MG63 (cell line): ENCODE measurements at regions not wholly inside any gene's neighbourhood (a gene's known extent, or its start where the extent isn't known, plus 50 kb on each side); places are given as distances from the start of the nearest gene placed in this dataset.

Experiments
- DNase-seq: peaks from one replicate; pipeline ENCODE4 v3.0.0-alpha.2; 2020
- H3K27me3 ChIP-seq: fragments of 250-450 bp; sonication (Bioruptor Pico); 2 replicates; pipeline ENCODE4 v1.5.1; 2020; ENCODE audit warnings: mild to moderate bottlenecking, moderate library complexity
- H3K36me3 ChIP-seq: fragments of 250-450 bp; sonication (Bioruptor Pico); 2 replicates; pipeline ENCODE4 v1.5.1; 2020; ENCODE audit warnings: mild to moderate bottlenecking, moderate library complexity
- H3K4me3 ChIP-seq: fragments of 250-450 bp; sonication (Bioruptor Pico); 2 replicates; pipeline ENCODE4 v1.5.1; 2020; ENCODE audit warnings: mild to moderate bottlenecking, moderate library complexity
- H3K9me3 ChIP-seq: fragments of 250-450 bp; sonication (Bioruptor Pico); 2 replicates; pipeline ENCODE4 v1.5.1; 2020; ENCODE audit warnings: mild to moderate bottlenecking, moderate library complexity

DNA sequence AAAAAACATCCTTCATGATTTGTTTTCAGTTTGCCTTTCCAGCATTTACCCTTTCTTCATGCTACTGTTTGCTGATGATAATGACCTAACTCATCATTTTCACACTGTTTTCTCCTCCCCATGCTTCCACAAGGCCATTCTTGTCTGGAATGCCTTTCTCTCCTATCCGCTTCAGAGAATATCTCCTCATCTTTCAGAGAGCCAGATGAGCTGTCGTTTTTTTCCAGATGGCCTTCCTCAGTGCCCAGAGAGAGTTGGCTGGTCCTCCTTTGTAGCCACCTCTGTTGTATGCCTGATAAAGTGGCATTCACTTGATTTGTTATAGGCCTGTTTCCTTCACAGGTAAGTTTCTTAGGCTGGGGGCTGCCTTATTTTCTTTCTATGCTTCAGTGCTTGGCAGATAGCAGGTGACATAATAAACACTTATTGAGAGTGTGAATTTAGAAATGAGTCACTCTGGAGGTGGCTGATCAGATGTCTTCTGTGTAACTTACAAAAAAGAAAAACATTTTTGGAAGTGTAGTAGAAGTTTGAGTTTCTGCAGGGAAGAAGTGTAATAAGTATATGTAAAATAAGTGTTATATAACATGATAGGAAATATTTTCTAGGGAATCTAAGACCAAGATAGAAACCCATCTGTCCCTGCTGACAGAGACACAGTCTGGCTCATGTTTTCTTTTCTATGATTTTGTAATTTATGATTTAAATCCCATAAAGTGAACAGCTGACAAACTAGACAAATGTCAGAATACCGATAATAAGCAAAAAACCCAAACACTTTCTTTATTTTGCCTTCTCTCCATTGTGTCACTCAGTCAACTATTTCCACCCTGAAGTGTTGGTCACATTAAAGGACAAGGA is 174.5 kb downstream of the DACT1 start:
- H3K27me3 ChIP-seq: no peaks in the 10 kb centered on the region
- H3K4me3 ChIP-seq: no peak overlapping the region
- no peaks in the 10 kb centered on the region for H3K36me3 ChIP-seq
- H3K9me3 ChIP-seq: no peaks in the 10 kb centered on the region
- DNase-seq: no peak

DNA sequence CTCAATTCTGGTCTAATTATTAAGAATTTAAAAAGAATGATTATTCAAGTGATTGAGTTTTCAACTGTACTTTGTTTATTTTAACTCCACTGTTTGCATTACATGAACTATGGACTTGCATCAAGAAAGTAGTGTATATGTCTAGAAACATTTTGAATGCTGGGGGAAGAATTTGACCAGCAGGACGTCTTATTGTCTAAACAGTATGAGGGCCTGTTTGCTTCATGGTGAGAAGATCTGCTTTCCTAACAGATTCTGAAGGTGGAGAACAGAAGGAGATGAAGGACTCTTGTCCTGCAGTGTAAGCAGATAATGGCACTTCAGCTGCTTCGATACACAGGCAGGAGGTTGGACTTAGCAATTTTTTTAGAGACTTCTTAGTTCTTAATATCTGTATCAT is 176.0 kb downstream of the DACT1 start:
- Histone ChIP-seq H3K9me3 (no peaks in the 10 kb centered on the region), H3K4me3 (no peak overlapping the region), H3K36me3 (no peaks in the 10 kb centered on the region), H3K27me3 (no peaks in the 10 kb centered on the region)
- DNase-seq: no peak

GRCh38 chr14:58814466-58814865 is 176.7 kb downstream of the DACT1 start:
- Histone ChIP-seq H3K27me3 (no peaks in the 10 kb centered on the region), H3K4me3 (no peak overlapping the region), H3K36me3 (no peaks in the 10 kb centered on the region), H3K9me3 (no peaks in the 10 kb centered on the region)
- DNase-seq: no peak

GRCh38 chr14:58815161-58815701 is 177.5 kb downstream of the DACT1 start:
- H3K4me3 ChIP-seq: no peak overlapping the region
- no peaks in the 10 kb centered on the region for H3K9me3 ChIP-seq
- DNase-seq: peak; percentile 25
- H3K27me3 ChIP-seq: no peaks in the 10 kb centered on the region
- no peaks in the 10 kb centered on the region for H3K36me3 ChIP-seq

- Histone ChIP-seq H3K9me3 (no peaks in the 10 kb centered on the region), H3K36me3 (no peaks in the 10 kb centered on the region), H3K27me3 (no peaks in the 10 kb centered on the region), H3K4me3 (no peak overlapping the region)
- DNase-seq: no peak
Observed at GRCh38 chr14:58815794-58816193, 178.0 kb downstream of the DACT1 start.

DNA sequence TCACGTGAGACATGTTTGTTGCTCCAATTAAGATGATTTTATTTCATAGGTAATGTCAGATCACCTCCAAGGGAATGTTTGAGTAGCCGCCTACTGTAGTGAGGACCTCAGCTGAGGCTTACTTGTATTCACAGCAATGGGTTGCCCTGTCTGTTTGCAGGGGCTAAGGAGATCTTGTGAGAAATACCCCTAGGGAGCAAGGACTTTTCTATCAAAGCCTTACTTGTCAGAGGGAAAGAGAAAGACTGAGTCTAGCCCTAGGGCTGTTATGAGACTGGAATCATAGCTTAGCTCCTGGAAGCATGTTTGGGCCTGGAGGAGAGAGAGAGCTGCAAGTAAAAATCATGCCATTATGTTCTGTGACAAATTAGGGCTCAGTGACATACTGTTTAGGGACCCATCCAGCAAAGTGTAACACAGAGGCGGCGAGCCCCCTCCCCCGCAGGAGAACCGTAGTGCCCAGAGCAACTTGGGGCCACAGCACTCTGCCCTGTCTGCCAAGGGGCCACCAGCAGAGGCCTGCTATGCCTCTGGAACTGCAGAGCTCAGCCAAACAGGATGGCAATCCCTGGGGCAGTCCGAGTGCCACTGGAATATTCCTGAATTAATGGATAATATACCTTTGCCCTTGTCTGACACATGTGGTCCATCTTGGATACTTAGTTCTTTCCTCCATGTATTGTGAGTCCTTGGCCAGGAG is 178.8 kb downstream of the DACT1 start:
- no peaks in the 10 kb centered on the region for H3K36me3 ChIP-seq
- H3K9me3 ChIP-seq: no peaks in the 10 kb centered on the region
- DNase-seq: no peak
- H3K27me3 ChIP-seq: no peaks in the 10 kb centered on the region
- H3K4me3 ChIP-seq: no peak overlapping the region

DNA sequence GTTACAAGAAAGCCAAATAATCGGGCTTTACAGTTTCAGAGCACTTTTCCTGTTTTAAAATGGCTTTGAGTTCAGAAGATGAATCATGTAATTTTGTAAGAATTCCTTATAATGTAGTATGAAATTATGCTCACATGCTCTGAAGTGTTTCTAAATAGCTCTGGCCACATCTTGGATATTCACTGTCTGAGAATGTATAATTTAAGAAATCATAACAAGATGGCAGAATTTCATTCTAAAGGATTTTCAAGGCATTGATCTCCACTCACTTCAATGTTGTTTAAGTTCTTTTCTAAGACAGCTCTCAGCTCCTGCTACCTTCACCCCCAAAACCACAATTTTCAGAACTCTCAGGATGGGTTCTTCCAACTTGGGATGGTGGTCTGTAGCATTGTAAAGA is 180.1 kb downstream of the DACT1 start:
- Histone ChIP-seq H3K27me3 (no peaks in the 10 kb centered on the region), H3K9me3 (no peaks in the 10 kb centered on the region), H3K36me3 (no peaks in the 10 kb centered on the region), H3K4me3 (no peak overlapping the region)
- no peak for DNase-seq

DNA sequence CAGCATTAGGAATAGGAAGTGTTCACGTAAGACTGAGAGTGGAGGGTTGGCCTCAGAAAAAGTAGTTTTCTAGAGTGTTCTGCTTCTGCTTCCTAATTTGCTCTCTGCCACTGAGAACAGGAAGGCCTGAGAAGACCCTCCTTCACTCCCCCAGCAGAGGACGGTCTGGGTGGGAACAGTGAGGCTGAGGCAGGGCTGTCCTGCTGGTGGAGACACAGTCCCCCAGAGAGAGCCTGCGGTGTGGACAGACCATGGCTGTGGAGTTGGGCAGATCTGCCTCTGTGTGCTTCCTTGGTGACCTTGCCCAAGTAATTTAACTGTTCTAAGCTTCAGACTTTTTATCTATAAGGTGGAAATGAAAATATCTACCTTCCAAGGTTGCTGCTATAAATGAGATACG is 182.3 kb downstream of the DACT1 start:
- no peak for DNase-seq
- H3K27me3 ChIP-seq: no peaks in the 10 kb centered on the region
- H3K4me3 ChIP-seq: no peak overlapping the region
- no peaks in the 10 kb centered on the region for H3K9me3 ChIP-seq
- H3K36me3 ChIP-seq: no peaks in the 10 kb centered on the region

GRCh38 chr14:58821421-58821820 is 183.7 kb downstream of the DACT1 start:
- Histone ChIP-seq H3K4me3 (no peak overlapping the region), H3K9me3 (no peaks in the 10 kb centered on the region)
- no peak for DNase-seq

GRCh38 chr14:58822856-58823255 is 185.1 kb downstream of the DACT1 start:
- no peaks in the 10 kb centered on the region for H3K36me3 ChIP-seq
- H3K9me3 ChIP-seq: no peaks in the 10 kb centered on the region
- H3K4me3 ChIP-seq: no peak overlapping the region
- no peak for DNase-seq
- no peaks in the 10 kb centered on the region for H3K27me3 ChIP-seq

More at GRCh38 chr14:58821421-58821820, 183.7 kb downstream of the DACT1 start:
- no peaks in the 10 kb centered on the region for H3K36me3 ChIP-seq
- H3K27me3 ChIP-seq: no peaks in the 10 kb centered on the region

DNA sequence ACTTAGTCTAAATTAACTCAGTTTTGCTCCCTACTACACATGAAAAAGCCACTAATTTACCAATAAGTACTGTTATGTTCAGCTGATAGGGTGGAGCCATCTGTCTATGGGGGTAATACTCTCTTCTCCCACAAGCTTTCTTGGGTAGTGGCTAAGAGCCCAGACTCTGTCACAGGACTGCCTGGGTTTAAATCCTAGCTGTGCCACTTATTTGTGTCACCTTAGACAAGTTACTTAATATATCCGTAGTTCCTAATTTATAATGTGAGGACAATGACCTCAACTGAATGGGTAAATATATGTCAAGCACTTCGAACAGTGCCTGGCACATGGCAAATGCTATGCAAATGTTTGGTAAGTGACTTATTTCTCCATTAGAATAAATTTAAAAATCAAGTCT is 185.6 kb downstream of the DACT1 start:
- no peaks in the 10 kb centered on the region for H3K36me3 ChIP-seq
- H3K9me3 ChIP-seq: no peaks in the 10 kb centered on the region
- no peaks in the 10 kb centered on the region for H3K27me3 ChIP-seq
- H3K4me3 ChIP-seq: no peak overlapping the region
- DNase-seq: no peak

- Histone ChIP-seq H3K36me3 (no peaks in the 10 kb centered on the region), H3K9me3 (no peaks in the 10 kb centered on the region), H3K4me3 (no peak overlapping the region), H3K27me3 (no peaks in the 10 kb centered on the region)
- DNase-seq: no peak
Observed at GRCh38 chr14:58824106-58824505, 186.3 kb downstream of the DACT1 start.

GRCh38 chr14:58824796-58825195 is 187.0 kb downstream of the DACT1 start:
- no peaks in the 10 kb centered on the region for H3K27me3 ChIP-seq
- DNase-seq: no peak
- H3K36me3 ChIP-seq: no peaks in the 10 kb centered on the region
- H3K9me3 ChIP-seq: no peaks in the 10 kb centered on the region
- H3K4me3 ChIP-seq: no peak overlapping the region

DNA sequence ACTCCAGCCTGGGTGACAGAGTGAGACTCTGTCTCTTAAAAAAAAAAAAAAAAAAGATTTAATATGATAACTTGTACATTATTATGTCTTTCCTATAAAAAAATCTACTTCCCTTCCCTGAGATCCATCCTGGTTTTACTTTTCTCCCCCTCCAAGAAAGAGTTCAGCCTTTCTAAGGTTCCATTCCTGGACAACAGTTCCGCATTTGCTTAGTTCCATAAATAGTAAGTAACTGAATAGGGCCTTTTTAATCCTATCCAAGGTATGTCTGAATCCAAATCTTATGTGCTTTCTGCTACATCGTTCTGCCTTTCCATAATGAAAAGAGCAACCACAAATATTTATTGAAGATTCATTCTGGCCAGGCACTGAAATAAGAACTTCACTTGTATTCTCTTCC is 187.8 kb downstream of the DACT1 start:
- Histone ChIP-seq H3K9me3 (no peaks in the 10 kb centered on the region), H3K4me3 (no peak overlapping the region), H3K27me3 (no peaks in the 10 kb centered on the region), H3K36me3 (no peaks in the 10 kb centered on the region)
- no peak for DNase-seq

DNA sequence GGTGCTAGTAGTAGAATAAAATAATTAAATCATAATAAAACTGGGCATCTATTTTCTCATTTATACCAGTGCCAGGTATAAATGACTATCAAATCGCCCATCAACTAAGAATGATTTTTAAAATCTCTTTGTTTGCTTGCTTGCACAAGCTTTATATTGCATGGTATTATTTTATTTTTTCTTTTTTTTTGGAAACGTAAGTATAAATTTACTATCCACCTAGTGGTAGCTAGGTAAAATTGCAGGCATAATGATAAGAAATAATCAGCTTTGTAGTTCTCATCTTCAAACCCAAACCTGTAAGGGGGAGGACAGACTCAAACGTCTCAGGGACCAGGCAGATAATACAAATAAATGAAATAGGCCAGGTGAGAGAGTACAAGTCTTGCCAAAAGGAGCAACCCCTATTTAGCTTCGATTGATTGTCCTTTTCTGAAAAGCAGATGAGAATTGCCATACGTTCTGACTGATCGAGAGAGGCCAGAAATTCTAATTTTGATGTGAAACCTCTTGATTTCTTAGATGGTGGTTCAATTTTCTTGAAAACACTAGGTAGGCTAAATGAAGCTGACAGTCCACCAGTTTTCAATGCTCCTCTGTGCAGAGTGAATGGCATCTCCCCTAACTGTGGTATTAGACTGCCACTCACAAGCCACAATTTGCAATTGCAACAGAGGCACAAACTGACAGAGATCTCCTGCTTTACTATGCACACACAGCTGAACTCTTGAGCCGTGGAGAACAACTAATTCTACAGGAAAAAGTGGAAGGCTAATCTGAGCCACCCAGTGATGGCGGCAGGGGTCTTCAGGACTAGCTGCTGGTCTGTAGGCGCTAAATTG is 189.3 kb downstream of the DACT1 start:
- H3K9me3 ChIP-seq: no peaks in the 10 kb centered on the region
- no peak overlapping the region for H3K4me3 ChIP-seq
- no peak for DNase-seq
- H3K36me3 ChIP-seq: no peaks in the 10 kb centered on the region
- H3K27me3 ChIP-seq: no peaks in the 10 kb centered on the region

GRCh38 chr14:58828298-58828697 is 190.5 kb downstream of the DACT1 start:
- Histone ChIP-seq H3K4me3 (no peak overlapping the region), H3K9me3 (no peaks in the 10 kb centered on the region)

GRCh38 chr14:58829594-58829993 is 191.8 kb downstream of the DACT1 start:
- no peaks in the 10 kb centered on the region for H3K27me3 ChIP-seq
- H3K36me3 ChIP-seq: no peaks in the 10 kb centered on the region
- no peaks in the 10 kb centered on the region for H3K9me3 ChIP-seq
- no peak for DNase-seq
- H3K4me3 ChIP-seq: no peak overlapping the region

More at GRCh38 chr14:58828298-58828697, 190.5 kb downstream of the DACT1 start:
- H3K36me3 ChIP-seq: no peaks in the 10 kb centered on the region
- H3K27me3 ChIP-seq: no peaks in the 10 kb centered on the region
- DNase-seq: no peak
